ENCODE measurements at regions not wholly inside any gene's neighbourhood (a gene's known extent, or its start where the extent isn't known, plus 50 kb on each side); places are given as distances from the start of the nearest gene placed in this dataset.

GRCh38 chr13:91236182-91236581, 111.3 kb upstream of the MIR17HG start:
- no peak for TF ChIP-seq CTCF (conservative IDR thresholded peaks at IDR 0.05; ENCODE audit: low read depth, low read length)
- TF ChIP-seq USF2 (IDR thresholded peaks at IDR 0.05; ENCODE audit: low read depth, low read length) = no peak
- TF ChIP-seq MAZ (IDR thresholded peaks at IDR 0.05; ENCODE audit: borderline replicate concordance, low read depth, low read length) = no peak
- TF ChIP-seq POLR2A (IDR thresholded peaks at IDR 0.05; ENCODE audit: low read depth, low read length) = no peak
- no peak for TF ChIP-seq CEBPB (IDR thresholded peaks at IDR 0.05; ENCODE audit: low read depth, low read length)

Measured in IMR-90 (cell line).